Astrocyte (in vitro differentiated cells and primary cell): ENCODE measurements at regions not wholly inside any gene's neighbourhood (a gene's known extent, or its start where the extent isn't known, plus 50 kb on each side); places are given as distances from the start of the nearest gene placed in this dataset.

ENCODE experiments used
- CTCF ChIP-seq: IDR thresholded peaks from 2 replicates; pipeline ENCODE4 v1.5.1; 2011; ENCODE audit warnings: low read depth, mild to moderate bottlenecking, inconsistent platforms, low read length, moderate library complexity; ENCODE audit not compliant: insufficient read depth
- EZH2 ChIP-seq: IDR thresholded peaks from 2 replicates; pipeline ENCODE4 v1.6.1; 2012; ENCODE audit warnings: mild to moderate bottlenecking, low read length, inconsistent platforms; ENCODE audit not compliant: insufficient read depth

GRCh38 chr4:4624276-4624897 is 82.5 kb upstream of the STX18 start:
- TF ChIP-seq CTCF = no peak
- TF ChIP-seq EZH2 = no peak
